HCT116 (cell line): ENCODE measurements at regions not wholly inside any gene's neighbourhood (a gene's known extent, or its start where the extent isn't known, plus 50 kb on each side); places are given as distances from the start of the nearest gene placed in this dataset.

Experiments
- ATAC-seq: fragments of 200-7000 bp; cut with Tn5 transposase; 2 replicates; pipeline ENCODE4 v1.9.1; 2020; ENCODE audit warnings: mild to moderate bottlenecking, moderate library complexity
- BruUV-seq: library from RNA; stranded (reverse); fragments of 400-500 nt; replicated peaks from 2 replicates; lab custom pipeline; 2021; lab: Mats Ljungman, UMichigan
- CTCF ChIA-PET: fragments of 300-600 bp; sonication (Branson Sonifier 250); formaldehyde crosslinking; loops from one replicate; lab custom pipeline; 2021; ENCODE audit warnings: antibody characterized with exemption; lab: Charles Lee
- POLR2A ChIA-PET: fragments of 300-600, 350-600 bp; sonication (Branson Sonifier 250); formaldehyde crosslinking; loops from one replicate; lab custom pipeline; 2021; ENCODE audit warnings: antibody characterized with exemption; lab: Charles Lee
- RAD21 ChIA-PET, 2 experiments: fragments of 300-600 bp; sonication (Branson Sonifier 250); formaldehyde crosslinking; loops; one replicate each; lab custom pipeline; 2023; ENCODE audit warnings: low total read pairs in 2 of 2; ENCODE audit not compliant: uncharacterized antibody in 2 of 2, unreplicated experiment in 2 of 2, low non-redundant PET in 1 of 2; lab: Charles Lee
- DNase-seq: peaks from one replicate; pipeline ENCODE4 v3.0.0-alpha.2; 2010; ENCODE audit warnings: low read depth, low spot score
- H2AFZ ChIP-seq: fragments of 200-600 bp; shearing (Covaris generic), sonication (generic); 2 replicates; pipeline ENCODE4 v1.6.1; 2017; ENCODE audit warnings: low read depth, mixed run types, mixed read lengths, antibody characterized with exemption, low read length; ENCODE audit not compliant: poor library complexity, severe bottlenecking
- H3K27ac ChIP-seq: 2 replicates; pipeline ENCODE4 v1.5.1; 2012; ENCODE audit warnings: low read depth, low read length
- H3K27me3 ChIP-seq: fragments of 200-600 bp; sonication (generic); 2 replicates; pipeline ENCODE4 v1.6.1; 2016; ENCODE audit warnings: mixed run types, low read length, mixed read lengths; ENCODE audit not compliant: insufficient read depth
- H3K36me3 ChIP-seq, 2 experiments: fragments of 200-500 bp in 1 of 2; fragments of 200-600 bp in 1 of 2; sonication (Bioruptor generic) in 1 of 2; sonication (generic) in 1 of 2; 2 replicates each; pipeline versions ENCODE4 v1.5.1 to v1.6.1; 2014 to 2016; ENCODE audit warnings: low read length in 2 of 2, inconsistent platforms in 1 of 2, mixed read lengths in 1 of 2, mixed run types in 1 of 2; ENCODE audit not compliant: insufficient read depth in 2 of 2, control insufficient read depth in 1 of 2
- H3K4me1 ChIP-seq, 2 experiments: fragments of 200-600 bp in 1 of 2; sonication (generic) in 1 of 2; 2 replicates each; pipeline versions ENCODE4 v1.5.1 to v1.6.1; 2012 to 2017; ENCODE audit warnings: low read length in 2 of 2, inconsistent platforms in 1 of 2, mild to moderate bottlenecking in 1 of 2, mixed read lengths in 1 of 2, mixed run types in 1 of 2, moderate library complexity in 1 of 2; ENCODE audit not compliant: insufficient read depth in 2 of 2, control insufficient read depth in 1 of 2
- H3K4me2 ChIP-seq: fragments of 200-600 bp; sonication (generic); 2 replicates; pipeline ENCODE4 v1.6.1; 2017; ENCODE audit warnings: mixed run types, low read length, mixed read lengths
- H3K4me3 ChIP-seq, 2 experiments: fragments of 200-600 bp in 1 of 2; sonication (generic) in 1 of 2; replicated peaks in 1 of 2; 2 replicates each; pipeline ENCODE4 v1.5.1; 2011 to 2016; ENCODE audit warnings: low read length in 2 of 2, control low read depth in 1 of 2, low read depth in 1 of 2, mild to moderate bottlenecking in 1 of 2, mixed read lengths in 1 of 2, mixed run types in 1 of 2
- H3K79me2 ChIP-seq: fragments of 200-600 bp; sonication (generic); 2 replicates; pipeline ENCODE4 v1.6.1; 2017; ENCODE audit warnings: mild to moderate bottlenecking, mixed run types, low read length, moderate library complexity, mixed read lengths; ENCODE audit not compliant: insufficient read depth
- H3K9ac ChIP-seq: fragments of 200-600 bp; sonication (generic); 2 replicates; pipeline ENCODE4 v1.6.1; 2016; ENCODE audit warnings: low read length, mixed read lengths
- H3K9me2 ChIP-seq: fragments of 200-600 bp; sonication (generic), shearing (Covaris generic); 2 replicates; pipeline ENCODE4 v1.6.1; 2017; ENCODE audit warnings: mixed run types, mild to moderate bottlenecking, moderate library complexity; ENCODE audit not compliant: insufficient read depth
- H3K9me3 ChIP-seq, 2 experiments: fragments of 200-500 bp in 1 of 2; fragments of 200-600 bp in 1 of 2; sonication (Bioruptor generic) in 1 of 2; sonication (generic) in 1 of 2; 2 replicates each; pipeline ENCODE4 v1.6.1; 2014 to 2017; ENCODE audit warnings: low read length in 2 of 2, mixed read lengths in 2 of 2, inconsistent platforms in 1 of 2, low read depth in 1 of 2, mild to moderate bottlenecking in 1 of 2, mixed run types in 1 of 2, moderate library complexity in 1 of 2; ENCODE audit not compliant: control insufficient read depth in 1 of 2, insufficient read depth in 1 of 2
- H4K20me1 ChIP-seq: fragments of 200-600 bp; sonication (generic), shearing (Covaris generic); 2 replicates; pipeline ENCODE4 v1.6.1; 2017; ENCODE audit warnings: mixed run types, mild to moderate bottlenecking, moderate library complexity; ENCODE audit not compliant: insufficient read depth
- CBX3 ChIP-seq: IDR thresholded peaks from 2 replicates; pipeline ENCODE4 v1.6.1; 2012; ENCODE audit warnings: low read depth
- CEBPB ChIP-seq: IDR thresholded peaks from 2 replicates; pipeline ENCODE4 v1.6.1; 2012; ENCODE audit warnings: low read depth
- CTCF ChIP-seq, 3 experiments: fragments of 200-600 bp in 1 of 3; sonication (generic) in 1 of 3; IDR thresholded peaks in 2 of 3; conservative IDR thresholded peaks in 1 of 3; 2 replicates each; pipeline ENCODE4 v1.5.1; 2012 to 2017; ENCODE audit warnings: low read depth in 2 of 3, low read length in 2 of 3, antibody characterized with exemption in 1 of 3, borderline replicate concordance in 1 of 3, control low read depth in 1 of 3, mild to moderate bottlenecking in 1 of 3, mixed read lengths in 1 of 3, mixed run types in 1 of 3, moderate library complexity in 1 of 3; ENCODE audit not compliant: insufficient read depth in 1 of 3
- EGR1 ChIP-seq: IDR thresholded peaks from 2 replicates; pipeline ENCODE4 v1.6.1; 2012; ENCODE audit warnings: low read depth
- ELF1 ChIP-seq: IDR thresholded peaks from 2 replicates; pipeline ENCODE4 v1.6.1; 2012; ENCODE audit warnings: low read depth, borderline replicate concordance
- EZH2 ChIP-seq: fragments of 200-600 bp; sonication (generic); IDR thresholded peaks from 2 replicates; pipeline ENCODE4 v1.6.1; 2017; ENCODE audit warnings: antibody characterized with exemption, mixed run types
- FOSL1 ChIP-seq: IDR thresholded peaks from 2 replicates; pipeline ENCODE4 v1.6.1; 2012; ENCODE audit warnings: low read depth
- JUND ChIP-seq: IDR thresholded peaks from 2 replicates; pipeline ENCODE4 v1.6.1; 2012
- MAX ChIP-seq: IDR thresholded peaks from 2 replicates; pipeline ENCODE4 v1.6.1; 2012
- POLR2A ChIP-seq: IDR thresholded peaks from 2 replicates; pipeline ENCODE4 v1.7.0; 2011; ENCODE audit warnings: borderline replicate concordance; ENCODE audit not compliant: insufficient read depth, insufficient read length; ENCODE audit errors: extremely low read depth
- POLR2AphosphoS5 ChIP-seq: IDR thresholded peaks from 2 replicates; pipeline ENCODE4 v1.6.1; 2011; ENCODE audit warnings: mild to moderate bottlenecking, low read depth, low read length, moderate library complexity
- RAD21 ChIP-seq: IDR thresholded peaks from 2 replicates; pipeline ENCODE4 v1.6.1; 2012; ENCODE audit warnings: low read depth, mild to moderate bottlenecking
- REST ChIP-seq: IDR thresholded peaks from 2 replicates; pipeline ENCODE4 v1.6.1; 2012; ENCODE audit warnings: low read depth
- SIN3A ChIP-seq: IDR thresholded peaks from 2 replicates; pipeline ENCODE4 v1.6.1; 2012; ENCODE audit warnings: low read depth
- SP1 ChIP-seq: IDR thresholded peaks from 2 replicates; pipeline ENCODE4 v1.6.1; 2012; ENCODE audit warnings: low read depth
- SRF ChIP-seq: IDR thresholded peaks from 2 replicates; pipeline ENCODE4 v1.6.1; 2012; ENCODE audit warnings: low read depth
- TCF7L2 ChIP-seq: IDR thresholded peaks from 2 replicates; pipeline ENCODE4 v1.7.0; 2011; ENCODE audit warnings: borderline replicate concordance, inconsistent platforms; ENCODE audit not compliant: insufficient read depth, insufficient read length; ENCODE audit errors: extremely low read depth
- YY1 ChIP-seq: IDR thresholded peaks from 2 replicates; pipeline ENCODE4 v1.6.1; 2011; ENCODE audit warnings: low read length, low read depth, moderate library complexity, mild to moderate bottlenecking; ENCODE audit not compliant: insufficient replicate concordance; ENCODE audit errors: extremely low read depth
- ZBTB33 ChIP-seq: IDR thresholded peaks from 2 replicates; pipeline ENCODE4 v1.6.1; 2011; ENCODE audit warnings: mild to moderate bottlenecking, low read length, moderate library complexity; ENCODE audit not compliant: insufficient replicate concordance; ENCODE audit errors: extremely low read depth
- ZNF274 ChIP-seq: fragments of 200-500 bp; sonication (Bioruptor generic); IDR thresholded peaks from 2 replicates; pipeline ENCODE4 v1.6.1; 2014; ENCODE audit warnings: mild to moderate bottlenecking, low read depth, low read length, inconsistent platforms
- intact Hi-C: fragments of 100-400 bp; cut with micrococcal nuclease; formaldehyde crosslinking; loops from 2 replicates; pipeline ENCODE4 v1.10.0; 2022

GRCh38 chr6:81999826-82000225 is 247.3 kb upstream of the TENT5A start:
- Histone ChIP-seq H4K20me1 (no peaks in the 10 kb centered on the region), H3K27ac (no peak overlapping the region), H2AFZ (no peak overlapping the region), H3K4me2 (no peak overlapping the region), H3K36me3 (no peaks in the 10 kb centered on the region), H3K9me3 (no peaks in the 10 kb centered on the region), H3K4me1 (peaks cover 0 to 33% of the 10 kb centered on the region in 2 experiments; a peak in 2 of 4 replicates), H3K4me3 (no peak overlapping the region), H3K79me2 (no peaks in the 10 kb centered on the region), H3K9me2 (no peaks in the 10 kb centered on the region), H3K27me3 (no peaks in the 10 kb centered on the region), H3K9ac (no peak overlapping the region)
- no TSS peak for BruUV-seq
- intact Hi-C loops = loop anchor here (10.0 kb wide), 1 partner anchor 1865 kb away; no protein-coding TSS in a partner anchor
- RAD21 ChIA-PET = no interaction called here
- DNase-seq (no peak), ATAC-seq (no peak)
- POLR2A ChIA-PET = interaction anchor here (0.7 kb wide), 1 partner anchor 348 kb away, joined by 3 read pairs; no protein-coding TSS in a partner anchor
- CTCF ChIA-PET = no interaction called here
- no peak for TF ChIP-seq POLR2AphosphoS5
- TF ChIP-seq MAX = no peak
- no peak for TF ChIP-seq RAD21
- no peak for TF ChIP-seq ZBTB33
- no peak for TF ChIP-seq FOSL1
- no peak for TF ChIP-seq ZNF274
- TF ChIP-seq CBX3 = no peak
- TF ChIP-seq SP1 = no peak
- TF ChIP-seq ELF1 = no peak
- no peak for TF ChIP-seq EZH2
- no peak for TF ChIP-seq JUND
- TF ChIP-seq EGR1 = no peak
- no peak for TF ChIP-seq YY1
- TF ChIP-seq SIN3A = no peak
- no peak for TF ChIP-seq SRF
- TF ChIP-seq CEBPB = no peak
- TF ChIP-seq REST = no peak
- no peak for TF ChIP-seq CTCF (IDR thresholded peaks at IDR 0.05 in 2 of 3, conservative IDR thresholded peaks at IDR 0.05 in 1 of 3; ENCODE audit: borderline replicate concordance in 1 of 3, insufficient read depth in 1 of 3, low read depth in 2 of 3, low read length in 2 of 3)
- TF ChIP-seq TCF7L2 = no peak
- TF ChIP-seq POLR2A = no peak
